ENCODE measurements at regions not wholly inside any gene's neighbourhood (a gene's known extent, or its start where the extent isn't known, plus 50 kb on each side); places are given as distances from the start of the nearest gene placed in this dataset.

DNA sequence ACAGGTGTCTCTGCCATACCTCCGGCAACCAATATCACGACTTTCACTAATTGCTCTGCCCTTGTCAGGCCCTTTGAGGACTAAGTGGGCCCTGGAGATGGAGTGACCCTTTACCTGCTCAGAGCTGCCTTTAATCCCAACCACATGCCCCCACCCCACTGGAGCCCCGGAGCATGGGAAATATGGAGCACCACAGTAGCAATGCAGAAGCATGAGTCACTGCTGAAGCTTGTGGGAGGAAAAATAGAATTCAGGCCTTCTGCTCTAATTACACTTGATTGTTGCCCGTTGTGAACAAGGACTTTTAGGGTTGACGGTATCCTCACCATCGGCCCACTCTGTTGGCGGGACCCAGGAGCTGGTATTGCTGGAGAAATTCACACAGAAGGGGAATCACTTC lies 52.5 kb upstream of the FRMD4A start:
- no peak overlapping the region for H3K9ac ChIP-seq (ENCODE audit: low read depth, low read length)
- peak overlapping the region; percentile 75 for H3K14ac ChIP-seq (replicated peaks; ENCODE audit: low read depth, low read length)
- DNase-seq = peak; percentile 60
- no peak overlapping the region for H3K56ac ChIP-seq (ENCODE audit: extremely low read depth, insufficient read depth, low read length)
- H2AK5ac ChIP-seq (ENCODE audit: low read depth, low read length) = peak overlapping the region; percentile 84
- peaks cover 1% of the 10 kb centered on the region; the same call in 1 of the 2 replicates for H3K27me3 ChIP-seq (ENCODE audit: control insufficient read depth, insufficient read depth, low read length)
- POLR2A ChIA-PET (ENCODE audit: unreplicated experiment) = no interaction called here
- peak; percentile 50; the same call in 1 of the 2 replicates for TF ChIP-seq MAZ (IDR thresholded peaks at IDR 0.05; ENCODE audit: borderline replicate concordance, low read depth, low read length)
- peak; percentile 42; the same call in 1 of the 2 replicates for TF ChIP-seq FOS (IDR thresholded peaks at IDR 0.05; ENCODE audit: low read depth, low read length)
- TF ChIP-seq USF2 (IDR thresholded peaks at IDR 0.05; ENCODE audit: low read depth, low read length) = no peak
- TF ChIP-seq, protein P1, sequence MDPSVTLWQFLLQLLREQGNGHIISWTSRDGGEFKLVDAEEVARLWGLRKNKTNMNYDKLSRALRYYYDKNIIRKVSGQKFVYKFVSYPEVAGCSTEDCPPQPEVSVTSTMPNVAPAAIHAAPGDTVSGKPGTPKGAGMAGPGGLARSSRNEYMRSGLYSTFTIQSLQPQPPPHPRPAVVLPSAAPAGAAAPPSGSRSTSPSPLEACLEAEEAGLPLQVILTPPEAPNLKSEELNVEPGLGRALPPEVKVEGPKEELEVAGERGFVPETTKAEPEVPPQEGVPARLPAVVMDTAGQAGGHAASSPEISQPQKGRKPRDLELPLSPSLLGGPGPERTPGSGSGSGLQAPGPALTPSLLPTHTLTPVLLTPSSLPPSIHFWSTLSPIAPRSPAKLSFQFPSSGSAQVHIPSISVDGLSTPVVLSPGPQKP (IDR thresholded peaks at IDR 0.05; ENCODE audit: borderline replicate concordance, low read depth, low read length) = no peak
- TF ChIP-seq, protein P2, sequence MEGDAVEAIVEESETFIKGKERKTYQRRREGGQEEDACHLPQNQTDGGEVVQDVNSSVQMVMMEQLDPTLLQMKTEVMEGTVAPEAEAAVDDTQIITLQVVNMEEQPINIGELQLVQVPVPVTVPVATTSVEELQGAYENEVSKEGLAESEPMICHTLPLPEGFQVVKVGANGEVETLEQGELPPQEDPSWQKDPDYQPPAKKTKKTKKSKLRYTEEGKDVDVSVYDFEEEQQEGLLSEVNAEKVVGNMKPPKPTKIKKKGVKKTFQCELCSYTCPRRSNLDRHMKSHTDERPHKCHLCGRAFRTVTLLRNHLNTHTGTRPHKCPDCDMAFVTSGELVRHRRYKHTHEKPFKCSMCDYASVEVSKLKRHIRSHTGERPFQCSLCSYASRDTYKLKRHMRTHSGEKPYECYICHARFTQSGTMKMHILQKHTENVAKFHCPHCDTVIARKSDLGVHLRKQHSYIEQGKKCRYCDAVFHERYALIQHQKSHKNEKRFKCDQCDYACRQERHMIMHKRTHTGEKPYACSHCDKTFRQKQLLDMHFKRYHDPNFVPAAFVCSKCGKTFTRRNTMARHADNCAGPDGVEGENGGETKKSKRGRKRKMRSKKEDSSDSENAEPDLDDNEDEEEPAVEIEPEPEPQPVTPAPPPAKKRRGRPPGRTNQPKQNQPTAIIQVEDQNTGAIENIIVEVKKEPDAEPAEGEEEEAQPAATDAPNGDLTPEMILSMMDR (conservative IDR thresholded peaks at IDR 0.05; ENCODE audit: low read depth, low read length) = no peak
- H3K4me1 ChIP-seq (ENCODE audit: control insufficient read depth, insufficient read depth, low read length) = peaks cover 14% of the 10 kb centered on the region; the same call in 1 of the 2 replicates
- H2BK120ac ChIP-seq (ENCODE audit: low read depth, low read length) = peak overlapping the region; percentile 84
- peak overlapping the region; percentile 71 for H2BK20ac ChIP-seq (ENCODE audit: low read depth, low read length)
- peak overlapping the region; percentile 42; the same call in 2 of the 3 replicates for H2BK15ac ChIP-seq (ENCODE audit: low read depth, low read length)
- peak overlapping the region; percentile 62 for H2BK5ac ChIP-seq (ENCODE audit: low read depth, low read length, poor library complexity, severe bottlenecking)
- H3K23ac ChIP-seq (ENCODE audit: low read depth, low read length) = no peak overlapping the region
- H3K4me3 ChIP-seq (ENCODE audit: insufficient read depth, low read depth, low read length) = no peak overlapping the region
- dilution Hi-C loops (cut with HindIII; ENCODE audit: low sequenced_read_pairs, unreplicated experiment) = no loop called here
- no peaks in the 10 kb centered on the region for H3K36me3 ChIP-seq (ENCODE audit: control insufficient read depth, insufficient read depth, low read length)
- peaks cover 11% of the 10 kb centered on the region; the same call in 1 of the 2 replicates for H3K9me1 ChIP-seq (ENCODE audit: insufficient read depth, low read length)
- H4K5ac ChIP-seq (ENCODE audit: low read depth, low read length) = peak overlapping the region; percentile 38; the same call in 1 of the 2 replicates
- ATAC-seq (ENCODE audit: low read depth) = peak; percentile 35
- peak overlapping the region; percentile 63 for H2AK9ac ChIP-seq (replicated peaks; ENCODE audit: low read depth, low read length, poor library complexity)
- no peaks in the 10 kb centered on the region for H4K20me1 ChIP-seq (ENCODE audit: insufficient read depth, low read length)
- H3K9me3 ChIP-seq (ENCODE audit: control insufficient read depth, insufficient read depth, low read length) = no peaks in the 10 kb centered on the region
- intact Hi-C loops (cut with micrococcal nuclease) = no loop called here
- BruUV-seq (replicated peaks) = no TSS peak
- no CpG with 5 or more reads among the region's 7 CpGs for WGBS, 2 experiments (ENCODE audit: extremely low coverage in 2 of 2, insufficient read length in 1 of 2)
- H4K8ac ChIP-seq (ENCODE audit: low read depth in 2 of 2, low read length in 2 of 2) = peak overlapping the region in 1 of 2 experiments; percentile 62; a peak in 1 of 4 replicates
- peak overlapping the region; percentile 61; the same call in 1 of the 2 replicates for H4K91ac ChIP-seq (ENCODE audit: insufficient read depth, low read depth, low read length)
- in situ Hi-C loops (cut with MboI; ENCODE audit: low sequenced_read_pairs) = no loop called here
- no peaks in the 10 kb centered on the region for H3K79me1 ChIP-seq (ENCODE audit: low read depth in 1 of 2, low read length in 2 of 2)
- peak overlapping the region; percentile 71; the same call in 1 of the 2 replicates for H3K18ac ChIP-seq (ENCODE audit: low read depth, low read length)
- peak overlapping the region; percentile 45 for H2AFZ ChIP-seq (replicated peaks; ENCODE audit: low read length, poor library complexity)
- H3K27ac ChIP-seq (ENCODE audit: insufficient read depth, low read length) = no peak overlapping the region
- peak overlapping the region; percentile 65 for H3K4ac ChIP-seq (ENCODE audit: low read depth, low read length)
- no peak overlapping the region for H3K4me2 ChIP-seq (ENCODE audit: low read depth, low read length)
- CTCF ChIA-PET = interaction anchor here (0.6 to 1.3 kb wide), 3 partner anchors 13 to 81 kb away, joined by 3 read pairs; no protein-coding TSS in a partner anchor

Measured in IMR-90 (cell line).